Breast epithelium (tissue), 4 donors: ENCODE measurements at regions not wholly inside any gene's neighbourhood (a gene's known extent, or its start where the extent isn't known, plus 50 kb on each side); places are given as distances from the start of the nearest gene placed in this dataset.

Source experiments
- DNase-seq, 2 donors: peaks; one replicate each; pipeline ENCODE4 v3.0.0-alpha.2; 2019; ENCODE audit warnings: low spot score in 2 of 2
- H3K27ac ChIP-seq, 2 donors: fragments of 200-600 bp; sonication (generic) in 1 of 2; one replicate each; pipeline ENCODE4 v1.5.1; 2016 to 2019; ENCODE audit warnings: mild to moderate bottlenecking in 1 of 2
- H3K27me3 ChIP-seq, 2 donors: fragments of 200-600 bp; sonication (generic) in 1 of 2; one replicate each; pipeline versions ENCODE4 v1.5.1 to v1.6.0; 2017 to 2019; ENCODE audit warnings: control low read depth in 1 of 2, mild to moderate bottlenecking in 1 of 2
- H3K36me3 ChIP-seq: fragments of 200-600 bp; one replicate; pipeline ENCODE4 v1.5.1; 2019
- H3K4me1 ChIP-seq, 2 donors: fragments of 200-600 bp; sonication (generic); one replicate each; pipeline ENCODE4 v1.5.1; 2016 to 2019; ENCODE audit warnings: control low read depth in 1 of 2
- H3K4me3 ChIP-seq, 3 donors: fragments of 200-600 bp; sonication (generic); 1 replicate in 2 of 3; 2 replicates in 1 of 3; pipeline ENCODE4 v1.5.1; 2016 to 2019; ENCODE audit warnings: mild to moderate bottlenecking in 3 of 3, moderate library complexity in 2 of 3
- H3K9me3 ChIP-seq, 2 donors: fragments of 200-600 bp; sonication (generic) in 1 of 2; one replicate each; pipeline ENCODE4 v1.5.1; 2016 to 2019; ENCODE audit warnings: control low read depth in 1 of 2
- CTCF ChIP-seq, 3 donors: fragments of 450-650 bp; IDR thresholded peaks; one replicate each; pipeline ENCODE4 v1.5.1; 2016 to 2017; ENCODE audit warnings: antibody characterized with exemption in 3 of 3, mild to moderate bottlenecking in 3 of 3, moderate library complexity in 3 of 3
- POLR2A ChIP-seq: fragments of 450-650 bp; IDR thresholded peaks from one replicate; pipeline ENCODE4 v1.6.1; 2016; ENCODE audit warnings: antibody characterized with exemption, mild to moderate bottlenecking, moderate library complexity
- POLR2AphosphoS5 ChIP-seq, 3 donors: sonication (generic); formaldehyde crosslinking; IDR thresholded peaks; one replicate each; pipeline ENCODE4 v1.6.1; 2017; ENCODE audit warnings: antibody characterized with exemption in 3 of 3
- intact Hi-C: fragments of 100-400 bp; cut with DNase I; formaldehyde crosslinking; loops from one replicate; pipeline ENCODE4 v1.15.1; 2023; ENCODE audit warnings: low total_unique reads

GRCh38 chr2:234771980-234772732 is 179.7 kb upstream of the SH3BP4 start:
- intact Hi-C loops = no loop called here
- Histone ChIP-seq H3K36me3 (no peaks in the 10 kb centered on the region), H3K27ac (no peak overlapping the region), H3K9me3 (no peaks in the 10 kb centered on the region), H3K4me3 (no peak overlapping the region), H3K27me3 (no peaks in the 10 kb centered on the region), H3K4me1 (peaks cover 0 to 5% of the 10 kb centered on the region in 2 donors)
- TF ChIP-seq POLR2AphosphoS5 (IDR thresholded peaks at IDR 0.05) (no peak), POLR2A (no peak), CTCF (IDR thresholded peaks at IDR 0.05) (no peak)
- no peak for DNase-seq

GRCh38 chr2:234771176-234771575 is 180.6 kb upstream of the SH3BP4 start:
- Histone ChIP-seq H3K4me3 (no peak overlapping the region), H3K9me3 (no peaks in the 10 kb centered on the region), H3K27ac (no peak overlapping the region), H3K4me1 (peaks cover 0 to 5% of the 10 kb centered on the region in 2 donors), H3K27me3 (no peaks in the 10 kb centered on the region), H3K36me3 (no peaks in the 10 kb centered on the region)
- TF ChIP-seq CTCF (IDR thresholded peaks at IDR 0.05) (no peak), POLR2AphosphoS5 (IDR thresholded peaks at IDR 0.05) (no peak), POLR2A (no peak)
- DNase-seq = no peak
- intact Hi-C loops = no loop called here

- intact Hi-C loops = no loop called here
- Histone ChIP-seq H3K4me1 (peaks cover 0 to 5% of the 10 kb centered on the region in 2 donors), H3K4me3 (no peak overlapping the region), H3K36me3 (no peaks in the 10 kb centered on the region), H3K27me3 (no peaks in the 10 kb centered on the region), H3K27ac (no peak overlapping the region), H3K9me3 (no peaks in the 10 kb centered on the region)
- no peak for TF ChIP-seq CTCF (IDR thresholded peaks at IDR 0.05)
- DNase-seq = no peak
These were observed 181.1 kb upstream of the SH3BP4 start for GRCh38 chr2:234770715-234771141.

GRCh38 chr2:234770031-234770506 is 181.7 kb upstream of the SH3BP4 start:
- H3K4me1 ChIP-seq = peaks cover 0 to 5% of the 10 kb centered on the region in 2 donors
- no peak overlapping the region for H3K4me3 ChIP-seq
- TF ChIP-seq CTCF (IDR thresholded peaks at IDR 0.05) = no peak
- no peak for TF ChIP-seq POLR2AphosphoS5 (IDR thresholded peaks at IDR 0.05)
- TF ChIP-seq POLR2A = no peak
- no peaks in the 10 kb centered on the region for H3K9me3 ChIP-seq
- H3K27ac ChIP-seq = no peak overlapping the region
- intact Hi-C loops = no loop called here
- DNase-seq = no peak
- no peaks in the 10 kb centered on the region for H3K36me3 ChIP-seq
- H3K27me3 ChIP-seq = no peaks in the 10 kb centered on the region

- Histone ChIP-seq H3K9me3 (no peaks in the 10 kb centered on the region), H3K27ac (no peak overlapping the region), H3K4me1 (peaks cover 0 to 5% of the 10 kb centered on the region in 2 donors), H3K4me3 (no peak overlapping the region), H3K36me3 (no peaks in the 10 kb centered on the region), H3K27me3 (no peaks in the 10 kb centered on the region)
- no peak for DNase-seq
- intact Hi-C loops = no loop called here
- no peak for TF ChIP-seq POLR2A
- TF ChIP-seq CTCF (IDR thresholded peaks at IDR 0.05) = no peak
- TF ChIP-seq POLR2AphosphoS5 (IDR thresholded peaks at IDR 0.05) = no peak
These were observed 183.1 kb upstream of the SH3BP4 start for GRCh38 chr2:234768608-234769196.
